SK-N-SH (cell line): ENCODE measurements at regions not wholly inside any gene's neighbourhood (a gene's known extent, or its start where the extent isn't known, plus 50 kb on each side); places are given as distances from the start of the nearest gene placed in this dataset.

ENCODE experiments used
- CHD2 ChIP-seq: fragments of 150-350 bp; IDR thresholded peaks from 2 replicates; pipeline ENCODE4 v1.6.1; 2018; ENCODE audit warnings: low read length; ENCODE audit not compliant: partially characterized antibody
- FOSL2 ChIP-seq: IDR thresholded peaks from 2 replicates; pipeline ENCODE4 v1.4.0; 2012; ENCODE audit warnings: low read depth, mild to moderate bottlenecking, moderate library complexity, borderline replicate concordance
- GABPA ChIP-seq: IDR thresholded peaks from 2 replicates; pipeline ENCODE4 v1.4.0; 2012; ENCODE audit warnings: low read depth, mild to moderate bottlenecking
- RXRA ChIP-seq: IDR thresholded peaks from 2 replicates; pipeline ENCODE4 v1.4.0; 2012; ENCODE audit warnings: low read depth, mild to moderate bottlenecking, borderline replicate concordance
- SIN3A ChIP-seq: IDR thresholded peaks from 2 replicates; pipeline ENCODE4 v1.6.1; 2012; ENCODE audit warnings: low read depth, mild to moderate bottlenecking, low read length, moderate library complexity, borderline replicate concordance
- SMC3 ChIP-seq: IDR thresholded peaks from 2 replicates; pipeline ENCODE4 v1.6.1; 2012; ENCODE audit warnings: low read depth, low read length, improper control_type of control experiment
- TAF1 ChIP-seq: IDR thresholded peaks from 2 replicates; pipeline ENCODE4 v1.6.1; 2012; ENCODE audit warnings: low read depth, mild to moderate bottlenecking, low read length, moderate library complexity, borderline replicate concordance
- YY1 ChIP-seq: IDR thresholded peaks from 2 replicates; pipeline ENCODE4 v1.4.0; 2012; ENCODE audit warnings: low read depth, mild to moderate bottlenecking
- TF ChIP-seq, protein P1 (sequence below): fragments of 200-600 bp; sonication (generic); IDR thresholded peaks from 2 replicates; pipeline ENCODE4 v1.6.1; 2017; ENCODE audit warnings: antibody characterized with exemption, mild to moderate bottlenecking, moderate library complexity
- TF ChIP-seq, protein P2 (sequence below): IDR thresholded peaks from 2 replicates; pipeline ENCODE4 v1.4.0; 2012; ENCODE audit warnings: low read depth, borderline replicate concordance
- TF ChIP-seq, protein P3 (sequence below): IDR thresholded peaks from 2 replicates; pipeline ENCODE4 v1.6.1; 2012; ENCODE audit warnings: mild to moderate bottlenecking, low read depth, low read length, moderate library complexity
- TF ChIP-seq, protein P4 (sequence below): IDR thresholded peaks from 2 replicates; pipeline ENCODE4 v1.4.0; 2012; ENCODE audit warnings: low read depth, borderline replicate concordance

DNA sequence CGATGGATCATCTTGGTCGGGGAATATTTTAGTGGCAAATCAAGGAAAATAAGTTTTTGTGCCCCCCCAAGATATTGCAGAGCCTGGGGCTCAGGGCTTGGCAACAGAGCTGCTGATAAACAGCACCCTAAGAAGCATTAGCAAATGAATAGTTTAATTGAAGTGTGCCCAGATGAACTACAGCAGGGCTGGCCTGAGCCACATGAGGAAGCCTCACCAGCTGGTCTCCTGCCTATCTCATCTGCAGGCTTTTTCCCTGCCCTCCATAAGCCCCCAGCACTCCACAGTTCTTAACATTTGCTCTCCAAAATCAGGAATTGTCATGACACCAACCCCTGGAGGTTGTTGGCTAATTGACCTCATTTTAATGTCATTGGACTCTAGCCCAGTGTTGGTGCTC is 480.2 kb downstream of the HS3ST3B1 start:
- TF ChIP-seq, protein P1, sequence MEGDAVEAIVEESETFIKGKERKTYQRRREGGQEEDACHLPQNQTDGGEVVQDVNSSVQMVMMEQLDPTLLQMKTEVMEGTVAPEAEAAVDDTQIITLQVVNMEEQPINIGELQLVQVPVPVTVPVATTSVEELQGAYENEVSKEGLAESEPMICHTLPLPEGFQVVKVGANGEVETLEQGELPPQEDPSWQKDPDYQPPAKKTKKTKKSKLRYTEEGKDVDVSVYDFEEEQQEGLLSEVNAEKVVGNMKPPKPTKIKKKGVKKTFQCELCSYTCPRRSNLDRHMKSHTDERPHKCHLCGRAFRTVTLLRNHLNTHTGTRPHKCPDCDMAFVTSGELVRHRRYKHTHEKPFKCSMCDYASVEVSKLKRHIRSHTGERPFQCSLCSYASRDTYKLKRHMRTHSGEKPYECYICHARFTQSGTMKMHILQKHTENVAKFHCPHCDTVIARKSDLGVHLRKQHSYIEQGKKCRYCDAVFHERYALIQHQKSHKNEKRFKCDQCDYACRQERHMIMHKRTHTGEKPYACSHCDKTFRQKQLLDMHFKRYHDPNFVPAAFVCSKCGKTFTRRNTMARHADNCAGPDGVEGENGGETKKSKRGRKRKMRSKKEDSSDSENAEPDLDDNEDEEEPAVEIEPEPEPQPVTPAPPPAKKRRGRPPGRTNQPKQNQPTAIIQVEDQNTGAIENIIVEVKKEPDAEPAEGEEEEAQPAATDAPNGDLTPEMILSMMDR = no peak
- TF ChIP-seq GABPA (no peak), TAF1 (no peak), YY1 (no peak), FOSL2 (no peak), RXRA (no peak), SMC3 (no peak), SIN3A (no peak), CHD2 (no peak)
- TF ChIP-seq, protein P2, sequence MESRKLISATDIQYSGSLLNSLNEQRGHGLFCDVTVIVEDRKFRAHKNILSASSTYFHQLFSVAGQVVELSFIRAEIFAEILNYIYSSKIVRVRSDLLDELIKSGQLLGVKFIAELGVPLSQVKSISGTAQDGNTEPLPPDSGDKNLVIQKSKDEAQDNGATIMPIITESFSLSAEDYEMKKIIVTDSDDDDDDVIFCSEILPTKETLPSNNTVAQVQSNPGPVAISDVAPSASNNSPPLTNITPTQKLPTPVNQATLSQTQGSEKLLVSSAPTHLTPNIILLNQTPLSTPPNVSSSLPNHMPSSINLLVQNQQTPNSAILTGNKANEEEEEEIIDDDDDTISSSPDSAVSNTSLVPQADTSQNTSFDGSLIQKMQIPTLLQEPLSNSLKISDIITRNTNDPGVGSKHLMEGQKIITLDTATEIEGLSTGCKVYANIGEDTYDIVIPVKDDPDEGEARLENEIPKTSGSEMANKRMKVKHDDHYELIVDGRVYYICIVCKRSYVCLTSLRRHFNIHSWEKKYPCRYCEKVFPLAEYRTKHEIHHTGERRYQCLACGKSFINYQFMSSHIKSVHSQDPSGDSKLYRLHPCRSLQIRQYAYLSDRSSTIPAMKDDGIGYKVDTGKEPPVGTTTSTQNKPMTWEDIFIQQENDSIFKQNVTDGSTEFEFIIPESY = no peak
- TF ChIP-seq, protein P3, sequence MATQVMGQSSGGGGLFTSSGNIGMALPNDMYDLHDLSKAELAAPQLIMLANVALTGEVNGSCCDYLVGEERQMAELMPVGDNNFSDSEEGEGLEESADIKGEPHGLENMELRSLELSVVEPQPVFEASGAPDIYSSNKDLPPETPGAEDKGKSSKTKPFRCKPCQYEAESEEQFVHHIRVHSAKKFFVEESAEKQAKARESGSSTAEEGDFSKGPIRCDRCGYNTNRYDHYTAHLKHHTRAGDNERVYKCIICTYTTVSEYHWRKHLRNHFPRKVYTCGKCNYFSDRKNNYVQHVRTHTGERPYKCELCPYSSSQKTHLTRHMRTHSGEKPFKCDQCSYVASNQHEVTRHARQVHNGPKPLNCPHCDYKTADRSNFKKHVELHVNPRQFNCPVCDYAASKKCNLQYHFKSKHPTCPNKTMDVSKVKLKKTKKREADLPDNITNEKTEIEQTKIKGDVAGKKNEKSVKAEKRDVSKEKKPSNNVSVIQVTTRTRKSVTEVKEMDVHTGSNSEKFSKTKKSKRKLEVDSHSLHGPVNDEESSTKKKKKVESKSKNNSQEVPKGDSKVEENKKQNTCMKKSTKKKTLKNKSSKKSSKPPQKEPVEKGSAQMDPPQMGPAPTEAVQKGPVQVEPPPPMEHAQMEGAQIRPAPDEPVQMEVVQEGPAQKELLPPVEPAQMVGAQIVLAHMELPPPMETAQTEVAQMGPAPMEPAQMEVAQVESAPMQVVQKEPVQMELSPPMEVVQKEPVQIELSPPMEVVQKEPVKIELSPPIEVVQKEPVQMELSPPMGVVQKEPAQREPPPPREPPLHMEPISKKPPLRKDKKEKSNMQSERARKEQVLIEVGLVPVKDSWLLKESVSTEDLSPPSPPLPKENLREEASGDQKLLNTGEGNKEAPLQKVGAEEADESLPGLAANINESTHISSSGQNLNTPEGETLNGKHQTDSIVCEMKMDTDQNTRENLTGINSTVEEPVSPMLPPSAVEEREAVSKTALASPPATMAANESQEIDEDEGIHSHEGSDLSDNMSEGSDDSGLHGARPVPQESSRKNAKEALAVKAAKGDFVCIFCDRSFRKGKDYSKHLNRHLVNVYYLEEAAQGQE = no peak
- TF ChIP-seq, protein P4, sequence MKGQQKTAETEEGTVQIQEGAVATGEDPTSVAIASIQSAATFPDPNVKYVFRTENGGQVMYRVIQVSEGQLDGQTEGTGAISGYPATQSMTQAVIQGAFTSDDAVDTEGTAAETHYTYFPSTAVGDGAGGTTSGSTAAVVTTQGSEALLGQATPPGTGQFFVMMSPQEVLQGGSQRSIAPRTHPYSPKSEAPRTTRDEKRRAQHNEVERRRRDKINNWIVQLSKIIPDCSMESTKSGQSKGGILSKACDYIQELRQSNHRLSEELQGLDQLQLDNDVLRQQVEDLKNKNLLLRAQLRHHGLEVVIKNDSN = no peak
